ENCODE measurements at regions not wholly inside any gene's neighbourhood (a gene's known extent, or its start where the extent isn't known, plus 50 kb on each side); places are given as distances from the start of the nearest gene placed in this dataset.

DNA sequence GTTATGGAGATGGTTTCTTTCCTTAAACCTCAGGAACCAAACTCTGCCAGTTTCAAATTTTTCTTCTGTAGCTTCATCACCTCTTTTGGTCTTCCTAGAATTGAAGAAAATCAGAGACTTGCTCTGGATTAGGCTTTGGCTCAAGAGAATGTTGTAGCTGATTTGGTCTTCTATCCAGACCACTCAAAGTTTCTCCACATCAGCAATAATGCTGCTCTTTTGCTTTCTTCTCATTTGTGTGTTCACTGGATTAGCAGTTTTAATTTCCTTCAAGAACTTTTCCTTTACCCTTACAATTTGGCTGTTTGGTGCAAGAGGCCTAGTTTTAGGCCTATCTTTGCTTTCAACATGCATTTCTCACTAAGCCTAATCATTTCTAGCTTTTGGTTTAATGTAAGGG, 78.1 kb upstream of the PLCB4 start:
- H3K9ac ChIP-seq (ENCODE audit: low read length) = no peak overlapping the region
- H4K8ac ChIP-seq (ENCODE audit: low read depth, low read length) = no peak overlapping the region
- H3K14ac ChIP-seq (ENCODE audit: low read length) = no peak overlapping the region
- H3K4me2 ChIP-seq (ENCODE audit: low read length) = no peak overlapping the region
- no peak overlapping the region for H2BK120ac ChIP-seq (ENCODE audit: insufficient read depth, low read length, poor library complexity)
- H3K27me3 ChIP-seq (ENCODE audit: insufficient read depth, low read length) = no peaks in the 10 kb centered on the region
- H4K91ac ChIP-seq (ENCODE audit: low read depth, low read length) = no peak overlapping the region
- no peak overlapping the region for H3K4me3 ChIP-seq (ENCODE audit: low read depth, low read length)
- no peaks in the 10 kb centered on the region for H3K79me2 ChIP-seq (ENCODE audit: control insufficient read depth, insufficient read depth, low read length, poor library complexity)
- H2BK12ac ChIP-seq (ENCODE audit: low read length) = no peak overlapping the region
- no peak overlapping the region for H2AFZ ChIP-seq (ENCODE audit: insufficient read depth, low read length, poor library complexity)
- H2BK5ac ChIP-seq (ENCODE audit: low read depth, low read length, poor library complexity) = no peak overlapping the region
- H3K27ac ChIP-seq (ENCODE audit: low read depth, low read length) = no peak overlapping the region
- H2AK5ac ChIP-seq (ENCODE audit: low read length) = no peak overlapping the region
- H4K12ac ChIP-seq (ENCODE audit: low read depth, low read length) = no peak overlapping the region
- DNase-seq = no peak
- no peak overlapping the region for H3K4ac ChIP-seq (ENCODE audit: low read depth, low read length)
- H3K36me3 ChIP-seq (ENCODE audit: control insufficient read depth in 1 of 2, insufficient read depth in 2 of 2, low read length in 2 of 2) = no peaks in the 10 kb centered on the region
- no peak overlapping the region for H3K23ac ChIP-seq (ENCODE audit: low read length)
- H3K79me1 ChIP-seq (ENCODE audit: low read length) = no peaks in the 10 kb centered on the region
- no peak overlapping the region for H3K18ac ChIP-seq (ENCODE audit: low read length)
- no peaks in the 10 kb centered on the region for H3K4me1 ChIP-seq (ENCODE audit: control insufficient read depth in 1 of 2, insufficient read depth in 2 of 2, low read length in 2 of 2)
- no peaks in the 10 kb centered on the region for H3K9me3 ChIP-seq (ENCODE audit: insufficient read depth, low read depth, low read length)

DNA sequence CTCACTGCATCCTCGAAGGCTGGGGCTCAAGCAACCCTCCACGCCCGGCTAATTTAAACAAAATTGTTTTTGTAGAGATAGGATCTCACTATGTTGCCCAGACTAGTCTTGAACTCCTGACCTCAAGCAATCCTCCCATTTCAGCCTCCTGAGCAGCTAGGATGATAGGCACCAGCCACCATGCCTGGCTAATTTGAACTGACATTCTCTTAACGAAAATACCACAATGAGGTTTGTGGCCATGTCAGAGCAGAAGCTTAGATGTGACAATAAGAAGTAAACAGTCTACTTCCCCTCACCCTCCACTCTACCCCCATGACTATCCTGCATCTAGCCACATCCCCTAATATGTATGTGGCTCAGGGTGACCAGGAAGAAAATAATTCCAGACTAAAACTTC, 74.8 kb upstream of the PLCB4 start:
- Histone ChIP-seq H3K4ac (ENCODE audit: low read depth, low read length) (no peak overlapping the region), H3K79me2 (ENCODE audit: control insufficient read depth, insufficient read depth, low read length, poor library complexity) (no peaks in the 10 kb centered on the region), H4K91ac (ENCODE audit: low read depth, low read length) (no peak overlapping the region), H3K9ac (ENCODE audit: low read length) (no peak overlapping the region), H4K8ac (ENCODE audit: low read depth, low read length) (no peak overlapping the region), H3K36me3 (ENCODE audit: control insufficient read depth in 1 of 2, insufficient read depth in 2 of 2, low read length in 2 of 2) (no peaks in the 10 kb centered on the region), H3K18ac (ENCODE audit: low read length) (no peak overlapping the region), H2AK5ac (ENCODE audit: low read length) (no peak overlapping the region), H3K4me3 (ENCODE audit: low read depth, low read length) (no peak overlapping the region), H3K4me2 (ENCODE audit: low read length) (no peak overlapping the region), H2BK5ac (ENCODE audit: low read depth, low read length, poor library complexity) (no peak overlapping the region), H3K4me1 (ENCODE audit: control insufficient read depth in 1 of 2, insufficient read depth in 2 of 2, low read length in 2 of 2) (no peaks in the 10 kb centered on the region), H3K27me3 (ENCODE audit: insufficient read depth, low read length) (no peaks in the 10 kb centered on the region), H4K12ac (ENCODE audit: low read depth, low read length) (no peak overlapping the region), H2BK12ac (ENCODE audit: low read length) (no peak overlapping the region), H3K23ac (ENCODE audit: low read length) (no peak overlapping the region), H3K9me3 (ENCODE audit: insufficient read depth, low read depth, low read length) (no peaks in the 10 kb centered on the region), H2BK120ac (ENCODE audit: insufficient read depth, low read length, poor library complexity) (no peak overlapping the region), H2AFZ (ENCODE audit: insufficient read depth, low read length, poor library complexity) (no peak overlapping the region), H3K79me1 (ENCODE audit: low read length) (no peaks in the 10 kb centered on the region), H3K27ac (ENCODE audit: low read depth, low read length) (no peak overlapping the region), H3K14ac (ENCODE audit: low read length) (no peak overlapping the region)
- no peak for DNase-seq
- WGBS (ENCODE audit: extremely low coverage, insufficient coverage, insufficient read length) = no CpG with 5 or more reads among the region's 4 CpGs

DNA sequence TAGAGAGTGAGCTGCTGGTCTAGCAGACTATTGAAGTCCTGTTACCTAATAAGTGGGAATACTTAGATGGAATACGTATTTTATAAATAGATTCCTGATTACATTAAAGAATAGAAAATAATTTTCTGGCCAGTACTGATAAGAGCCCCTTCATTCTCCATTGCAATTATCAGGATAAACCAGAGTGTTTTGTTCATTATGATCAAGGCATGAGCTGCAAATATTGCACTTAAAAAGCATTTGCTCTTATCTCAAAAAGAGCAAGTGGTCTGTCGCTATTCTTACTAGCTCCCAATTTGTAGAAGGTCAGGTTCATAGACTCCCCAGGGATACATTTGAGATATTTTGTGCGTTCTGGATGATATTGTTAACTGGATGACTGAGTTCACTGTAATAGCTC, 73.1 kb upstream of the PLCB4 start:
- Histone ChIP-seq H3K9me3 (ENCODE audit: insufficient read depth, low read depth, low read length) (no peaks in the 10 kb centered on the region), H3K9ac (ENCODE audit: low read length) (no peak overlapping the region), H2BK12ac (ENCODE audit: low read length) (no peak overlapping the region), H4K12ac (ENCODE audit: low read depth, low read length) (no peak overlapping the region), H3K4ac (ENCODE audit: low read depth, low read length) (no peak overlapping the region), H3K4me3 (ENCODE audit: low read depth, low read length) (no peak overlapping the region), H3K27me3 (ENCODE audit: insufficient read depth, low read length) (no peaks in the 10 kb centered on the region), H3K4me2 (ENCODE audit: low read length) (no peak overlapping the region), H3K79me1 (ENCODE audit: low read length) (no peaks in the 10 kb centered on the region), H2AK5ac (ENCODE audit: low read length) (no peak overlapping the region), H4K91ac (ENCODE audit: low read depth, low read length) (no peak overlapping the region), H2BK120ac (ENCODE audit: insufficient read depth, low read length, poor library complexity) (no peak overlapping the region), H3K23ac (ENCODE audit: low read length) (no peak overlapping the region), H3K14ac (ENCODE audit: low read length) (no peak overlapping the region), H3K18ac (ENCODE audit: low read length) (no peak overlapping the region), H4K8ac (ENCODE audit: low read depth, low read length) (no peak overlapping the region), H3K27ac (ENCODE audit: low read depth, low read length) (no peak overlapping the region), H3K4me1 (ENCODE audit: control insufficient read depth in 1 of 2, insufficient read depth in 2 of 2, low read length in 2 of 2) (no peaks in the 10 kb centered on the region), H2AFZ (ENCODE audit: insufficient read depth, low read length, poor library complexity) (no peak overlapping the region), H3K79me2 (ENCODE audit: control insufficient read depth, insufficient read depth, low read length, poor library complexity) (no peaks in the 10 kb centered on the region), H3K36me3 (ENCODE audit: control insufficient read depth in 1 of 2, insufficient read depth in 2 of 2, low read length in 2 of 2) (no peaks in the 10 kb centered on the region), H2BK5ac (ENCODE audit: low read depth, low read length, poor library complexity) (no peak overlapping the region)
- no CpG with 5 or more reads among the region's 3 CpGs for WGBS (ENCODE audit: extremely low coverage, insufficient coverage, insufficient read length)
- no peak for DNase-seq

DNA sequence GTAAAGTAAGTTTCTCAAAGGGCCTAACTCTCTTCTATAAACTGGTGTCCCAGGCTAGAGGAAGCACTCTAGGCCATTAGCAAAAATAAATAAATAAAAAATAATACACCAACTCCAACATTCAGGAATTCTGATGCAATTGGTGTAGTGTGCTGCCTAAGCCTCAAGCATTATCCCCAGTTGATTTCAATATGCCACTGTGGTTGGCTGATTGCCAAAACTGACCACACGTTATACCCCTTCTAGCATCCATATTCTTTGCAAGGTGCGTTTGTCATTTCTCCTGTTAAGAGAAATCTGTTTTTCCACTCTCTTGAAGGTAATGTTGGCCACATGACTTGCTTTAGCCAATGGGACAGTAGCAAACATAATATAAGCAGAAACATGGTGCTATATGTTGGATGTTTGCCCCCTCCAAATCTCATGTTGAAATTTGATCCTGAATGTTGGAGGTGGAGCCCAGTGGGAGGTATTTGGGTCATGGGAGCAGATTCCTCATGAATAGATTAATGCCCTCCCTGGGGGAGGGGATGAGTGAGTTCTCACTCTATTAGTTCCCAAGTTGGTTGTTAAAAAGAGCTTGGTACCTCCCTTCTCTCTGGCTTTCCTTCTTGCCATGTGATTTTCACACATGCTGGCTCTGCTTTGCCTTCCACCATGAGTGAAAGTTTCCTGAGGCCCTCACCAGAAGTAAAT, 71.9 kb upstream of the PLCB4 start:
- Histone ChIP-seq H3K23ac (ENCODE audit: low read length) (no peak overlapping the region), H3K4ac (ENCODE audit: low read depth, low read length) (no peak overlapping the region), H3K4me2 (ENCODE audit: low read length) (no peak overlapping the region), H3K79me2 (ENCODE audit: control insufficient read depth, insufficient read depth, low read length, poor library complexity) (no peaks in the 10 kb centered on the region), H3K36me3 (ENCODE audit: control insufficient read depth in 1 of 2, insufficient read depth in 2 of 2, low read length in 2 of 2) (no peaks in the 10 kb centered on the region), H2AFZ (ENCODE audit: insufficient read depth, low read length, poor library complexity) (no peak overlapping the region), H3K18ac (ENCODE audit: low read length) (no peak overlapping the region), H3K9me3 (ENCODE audit: insufficient read depth, low read depth, low read length) (no peaks in the 10 kb centered on the region), H3K27me3 (ENCODE audit: insufficient read depth, low read length) (no peaks in the 10 kb centered on the region), H3K9ac (ENCODE audit: low read length) (no peak overlapping the region), H2BK120ac (ENCODE audit: insufficient read depth, low read length, poor library complexity) (no peak overlapping the region), H3K27ac (ENCODE audit: low read depth, low read length) (no peak overlapping the region), H2BK5ac (ENCODE audit: low read depth, low read length, poor library complexity) (no peak overlapping the region), H4K91ac (ENCODE audit: low read depth, low read length) (no peak overlapping the region), H3K79me1 (ENCODE audit: low read length) (no peaks in the 10 kb centered on the region), H4K8ac (ENCODE audit: low read depth, low read length) (no peak overlapping the region), H3K4me3 (ENCODE audit: low read depth, low read length) (no peak overlapping the region), H2BK12ac (ENCODE audit: low read length) (no peak overlapping the region), H4K12ac (ENCODE audit: low read depth, low read length) (no peak overlapping the region), H3K4me1 (ENCODE audit: control insufficient read depth in 1 of 2, insufficient read depth in 2 of 2, low read length in 2 of 2) (no peaks in the 10 kb centered on the region), H2AK5ac (ENCODE audit: low read length) (no peak overlapping the region), H3K14ac (ENCODE audit: low read length) (no peak overlapping the region)
- DNase-seq = no peak
- no CpG with 5 or more reads among the region's 2 CpGs for WGBS (ENCODE audit: extremely low coverage, insufficient coverage, insufficient read length)

Measured in trophoblast cell (in vitro differentiated cells and primary cell).